ENCODE measurements at regions not wholly inside any gene's neighbourhood (a gene's known extent, or its start where the extent isn't known, plus 50 kb on each side); places are given as distances from the start of the nearest gene placed in this dataset.

DNA sequence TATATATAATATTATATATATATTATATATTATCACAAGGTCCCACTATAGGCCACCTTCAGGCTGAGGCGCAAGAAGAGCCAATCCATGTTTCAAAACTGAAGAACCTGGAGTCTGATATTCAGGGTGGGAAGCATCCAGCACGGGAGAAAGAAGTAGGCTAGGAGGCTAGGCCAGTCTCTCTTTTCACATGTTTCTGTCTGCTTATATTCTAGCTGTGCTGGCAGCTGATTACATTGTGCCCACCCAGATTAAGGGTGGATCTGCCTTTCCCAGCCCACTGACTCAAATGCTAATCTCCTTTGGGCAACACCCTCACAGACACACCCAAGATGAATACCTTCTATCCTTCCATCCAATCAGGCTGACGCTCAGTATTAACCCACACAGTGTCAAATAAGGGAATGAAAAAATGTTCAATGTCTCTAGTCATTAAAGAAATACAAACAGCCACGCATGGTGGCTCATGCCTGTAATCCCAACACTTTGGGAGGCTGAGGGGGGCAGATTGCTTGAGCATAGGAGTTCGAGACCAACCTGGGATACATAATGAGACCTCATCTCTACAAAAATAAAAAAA lies 135.4 kb upstream of the PCBD1 start:
- TF ChIP-seq, protein P1, sequence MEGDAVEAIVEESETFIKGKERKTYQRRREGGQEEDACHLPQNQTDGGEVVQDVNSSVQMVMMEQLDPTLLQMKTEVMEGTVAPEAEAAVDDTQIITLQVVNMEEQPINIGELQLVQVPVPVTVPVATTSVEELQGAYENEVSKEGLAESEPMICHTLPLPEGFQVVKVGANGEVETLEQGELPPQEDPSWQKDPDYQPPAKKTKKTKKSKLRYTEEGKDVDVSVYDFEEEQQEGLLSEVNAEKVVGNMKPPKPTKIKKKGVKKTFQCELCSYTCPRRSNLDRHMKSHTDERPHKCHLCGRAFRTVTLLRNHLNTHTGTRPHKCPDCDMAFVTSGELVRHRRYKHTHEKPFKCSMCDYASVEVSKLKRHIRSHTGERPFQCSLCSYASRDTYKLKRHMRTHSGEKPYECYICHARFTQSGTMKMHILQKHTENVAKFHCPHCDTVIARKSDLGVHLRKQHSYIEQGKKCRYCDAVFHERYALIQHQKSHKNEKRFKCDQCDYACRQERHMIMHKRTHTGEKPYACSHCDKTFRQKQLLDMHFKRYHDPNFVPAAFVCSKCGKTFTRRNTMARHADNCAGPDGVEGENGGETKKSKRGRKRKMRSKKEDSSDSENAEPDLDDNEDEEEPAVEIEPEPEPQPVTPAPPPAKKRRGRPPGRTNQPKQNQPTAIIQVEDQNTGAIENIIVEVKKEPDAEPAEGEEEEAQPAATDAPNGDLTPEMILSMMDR (IDR thresholded peaks at IDR 0.05; ENCODE audit: low read length) = no peak
- no peak for TF ChIP-seq EZH2 (IDR thresholded peaks at IDR 0.05; ENCODE audit: borderline replicate concordance, low read length)
